ENCODE measurements at regions not wholly inside any gene's neighbourhood (a gene's known extent, or its start where the extent isn't known, plus 50 kb on each side); places are given as distances from the start of the nearest gene placed in this dataset.

DNA sequence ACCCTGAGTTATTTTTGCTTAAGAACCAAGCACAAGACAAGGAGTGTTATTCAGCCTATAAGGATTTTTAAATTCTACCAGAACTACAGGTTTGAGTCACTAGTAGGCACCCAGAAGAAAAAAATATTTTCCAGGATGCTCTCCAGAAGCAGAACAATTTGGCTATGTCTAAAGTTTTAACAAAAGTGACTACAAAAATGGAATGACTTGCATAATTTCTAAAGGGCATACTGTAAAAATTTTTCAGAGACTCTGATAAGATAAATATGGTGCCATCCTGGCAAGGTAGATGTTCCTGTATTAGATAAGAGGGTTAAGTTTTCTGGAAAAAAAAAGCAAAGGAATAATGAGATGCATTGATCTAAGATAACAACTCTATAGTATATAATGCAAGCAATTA is 68.6 kb upstream of the FAM9A start:
- no peak for DNase-seq (ENCODE audit: low read depth in 2 of 2)

DNA sequence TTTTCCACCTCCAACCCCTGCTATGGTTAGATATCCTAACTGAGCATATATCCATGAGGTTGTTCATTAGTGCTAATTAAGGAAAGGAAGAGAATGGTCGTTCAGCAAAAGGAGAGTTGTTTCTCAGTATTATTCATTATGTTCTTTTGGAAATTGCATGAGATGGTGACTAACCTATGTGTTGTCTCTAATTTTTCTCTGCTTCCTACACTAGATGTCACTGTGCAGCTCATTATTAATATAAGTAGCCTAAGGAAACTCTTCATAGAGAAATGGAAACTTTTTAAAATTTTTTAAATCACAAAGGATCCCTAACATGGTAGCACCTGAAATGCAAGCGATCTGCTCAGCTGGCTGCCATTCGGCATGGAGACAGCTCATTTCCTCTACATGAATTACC is 67.7 kb upstream of the FAM9A start:
- peak in 1 of 2 donors; percentile 2 for DNase-seq (ENCODE audit: low read depth in 2 of 2)

DNA sequence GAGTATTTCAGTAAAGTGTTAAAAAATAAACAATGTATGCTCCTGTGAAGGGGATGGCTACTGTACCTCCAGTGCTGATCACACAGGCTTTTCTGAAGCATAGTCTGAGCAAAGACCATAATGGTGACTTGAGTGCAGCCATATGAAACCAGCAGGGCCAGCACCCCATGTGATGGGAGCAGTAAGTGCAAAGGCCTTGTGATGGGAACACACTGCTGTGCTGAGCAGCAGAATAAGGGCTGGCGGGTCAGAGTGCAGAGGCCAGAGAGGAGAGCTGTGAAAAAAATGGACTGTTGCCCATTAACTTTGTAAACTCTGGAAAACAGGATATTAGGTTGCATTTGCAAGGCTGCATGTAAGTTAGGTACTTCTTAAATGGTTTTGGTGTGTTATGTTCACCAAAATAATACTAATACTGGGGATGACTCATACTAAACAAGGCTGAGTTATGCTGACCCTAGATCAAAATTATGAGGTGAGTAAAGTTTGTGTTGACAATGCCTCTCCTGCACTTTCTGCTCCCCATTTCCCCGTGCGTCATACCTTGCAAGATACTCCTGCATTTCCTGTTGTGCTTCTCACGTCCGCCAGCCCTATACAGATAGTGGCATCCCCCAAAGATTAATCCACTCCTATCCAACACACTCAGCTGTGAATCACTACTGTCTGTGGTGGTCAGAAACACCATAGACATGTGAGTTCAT is 67.0 kb upstream of the FAM9A start:
- peak in 1 of 2 donors; percentile 4 for DNase-seq (ENCODE audit: low read depth in 2 of 2)

DNA sequence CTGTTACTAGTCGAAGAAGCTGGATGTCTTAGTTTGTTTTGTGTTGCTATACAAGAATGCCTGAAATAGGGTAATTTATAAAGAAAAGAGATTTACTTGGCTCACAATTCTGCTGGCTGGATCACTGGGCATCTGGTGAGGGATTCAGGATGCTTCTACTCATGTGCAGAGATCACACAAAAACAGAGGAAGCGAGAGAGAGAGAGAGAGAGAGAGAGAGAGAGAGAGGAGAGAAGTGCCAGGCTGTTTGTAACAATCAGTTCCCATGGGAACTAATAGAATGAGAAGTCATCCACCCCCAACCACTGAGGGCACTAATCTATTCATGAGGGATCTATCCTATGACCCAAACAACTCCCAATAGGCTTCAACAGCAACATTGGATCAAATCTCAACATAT is 66.2 kb upstream of the FAM9A start:
- no peak for DNase-seq (ENCODE audit: low read depth in 2 of 2)

DNA sequence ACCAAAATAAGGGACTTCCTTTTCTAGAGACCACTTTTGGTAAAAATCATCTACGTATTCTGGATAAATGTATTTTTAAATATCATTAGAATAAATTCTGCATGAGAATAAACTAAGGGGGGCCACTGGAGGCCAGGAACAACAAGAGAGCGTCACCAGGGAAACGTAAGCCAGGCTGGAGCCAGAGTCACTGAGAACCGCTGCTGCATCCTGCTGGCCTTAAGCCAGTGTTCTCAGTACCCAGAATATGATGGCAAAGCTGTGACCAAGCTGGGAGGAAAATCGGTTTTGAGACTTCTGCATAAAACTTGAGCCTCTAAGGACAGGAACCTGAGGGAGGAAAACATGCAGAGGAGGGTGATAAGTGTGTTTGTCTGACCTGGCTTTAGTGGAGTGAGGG is 63.0 kb upstream of the FAM9A start:
- DNase-seq (ENCODE audit: low read depth in 2 of 2) = no peak

DNA sequence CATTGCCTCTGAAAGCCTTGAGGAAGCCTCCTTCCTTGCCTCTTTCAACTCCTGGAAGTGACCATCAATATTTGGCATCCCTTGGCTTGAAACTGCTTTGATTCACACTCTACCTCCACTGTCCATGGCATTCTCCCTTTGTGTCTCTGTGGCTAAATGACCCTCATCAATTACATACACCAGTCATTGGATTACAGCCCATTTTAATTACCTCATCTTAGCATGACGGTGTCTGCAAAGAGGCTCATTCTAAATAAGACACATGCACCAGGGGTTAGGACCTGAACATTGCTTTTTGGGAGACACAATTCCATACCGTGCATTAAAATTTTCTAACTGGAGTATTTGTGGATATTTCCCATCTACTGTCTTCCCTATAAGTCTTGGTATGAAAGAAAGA is 60.7 kb upstream of the FAM9A start:
- no peak for DNase-seq (ENCODE audit: low read depth in 2 of 2)

DNA sequence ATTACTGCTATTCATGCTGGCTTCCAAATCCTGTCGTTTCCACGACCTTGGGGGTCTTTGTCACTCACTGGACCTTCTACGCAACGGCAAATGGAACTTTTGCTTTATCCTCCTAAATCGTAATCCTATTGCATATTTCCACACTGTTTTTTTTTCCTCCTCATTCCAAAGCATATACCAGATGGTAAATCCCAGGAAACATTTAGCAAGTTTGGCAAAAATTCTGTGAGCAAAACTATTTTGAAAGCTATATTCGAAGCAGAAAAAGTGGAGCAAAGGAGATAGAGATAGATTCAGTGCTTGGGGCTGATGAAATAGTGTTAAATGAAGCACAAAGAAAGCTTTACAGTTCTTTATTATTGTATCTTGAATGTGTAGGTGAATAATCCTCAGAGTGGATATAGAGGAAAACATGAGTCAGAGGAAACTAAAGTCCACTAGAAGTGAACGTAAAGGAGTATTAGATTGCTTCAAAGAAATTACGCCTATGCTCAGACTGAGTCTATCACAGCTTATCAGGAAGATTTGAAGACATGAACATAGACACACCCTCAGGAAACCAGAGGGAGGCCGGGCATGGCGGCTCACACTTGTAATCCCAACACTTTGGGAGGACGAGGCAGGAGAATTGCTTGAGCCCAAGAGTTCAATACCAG is 50.2 kb upstream of the FAM9A start:
- DNase-seq (ENCODE audit: low read depth in 2 of 2) = no peak
